HepG2 (cell line): ENCODE measurements at regions not wholly inside any gene's neighbourhood (a gene's known extent, or its start where the extent isn't known, plus 50 kb on each side); places are given as distances from the start of the nearest gene placed in this dataset.

Experiments
- ATAC-seq: fragments of 200-7000 bp; cut with Tn5 transposase; 3 replicates; pipeline ENCODE4 v1.9.1; 2020; ENCODE audit warnings: mild to moderate bottlenecking, moderate library complexity
- BruUV-seq: library from RNA; stranded (reverse); fragments of 400-500 nt; replicated peaks from 2 replicates; lab custom pipeline; 2021; lab: Mats Ljungman, UMichigan
- CTCF ChIA-PET: fragments of 300-600 bp; formaldehyde crosslinking; extraction: SDS; loops from one replicate; lab custom pipeline; 2021; ENCODE audit warnings: low total read pairs, inconsistent platforms, low intra/inter-chr PET ratio; lab: Yijun Ruan, JAX
- POLR2A ChIA-PET: fragments of 350-600 bp; sonication (Branson Sonifier 250); formaldehyde crosslinking; loops from one replicate; lab custom pipeline; 2020; ENCODE audit warnings: antibody characterized with exemption, inconsistent platforms; lab: Yijun Ruan, JAX
- DNase-seq: peaks from one replicate; pipeline ENCODE4 v3.0.0-alpha.2; 2015; ENCODE audit warnings: low spot score
- FAIRE-seq: peaks from 3 replicates; lab custom pipeline; 2011; peaks lifted over from hg19 to GRCh38; lab: Jason Lieb, UNC
- H2AFZ ChIP-seq: one replicate; pipeline ENCODE4 v1.6.1; 2011; ENCODE audit warnings: low read length, inconsistent platforms
- H3K27ac ChIP-seq: fragments of 300-600 bp; 3 replicates; pipeline ENCODE4 v1.8.0; 2011; ENCODE audit warnings: mixed run types, mild to moderate bottlenecking, mixed read lengths, low read length, inconsistent platforms; ENCODE audit not compliant: insufficient read depth; ENCODE audit errors: extremely low read length
- H3K27me3 ChIP-seq, 2 experiments: fragments of 200-600 bp in 1 of 2; 2 replicates in 1 of 2; 3 replicates in 1 of 2; pipeline versions ENCODE4 v1.6.0 to v1.8.0; 2011; ENCODE audit warnings: low read length in 2 of 2, mild to moderate bottlenecking in 2 of 2, moderate library complexity in 2 of 2, inconsistent platforms in 1 of 2; ENCODE audit not compliant: insufficient read depth in 2 of 2, control insufficient read depth in 1 of 2
- H3K36me3 ChIP-seq, 2 experiments: fragments of 200-600 bp in 1 of 2; replicated peaks in 1 of 2; 2 replicates in 1 of 2; 3 replicates in 1 of 2; pipeline versions ENCODE4 v1.5.1 to v1.8.0; 2011; ENCODE audit warnings: low read length in 2 of 2, inconsistent platforms in 1 of 2; ENCODE audit not compliant: insufficient read depth in 2 of 2, control insufficient read depth in 1 of 2
- H3K4me1 ChIP-seq: 2 replicates; pipeline ENCODE4 v1.5.1; 2012; ENCODE audit warnings: low read length, inconsistent platforms; ENCODE audit not compliant: insufficient read depth
- H3K4me2 ChIP-seq: 2 replicates; pipeline ENCODE4 v1.6.0; 2011; ENCODE audit warnings: low read depth, low read length, inconsistent platforms
- H3K4me3 ChIP-seq, 3 experiments: fragments of 200-600 bp in 1 of 3; sonication (generic), shearing (Covaris generic) in 1 of 3; replicated peaks in 1 of 3; 2 replicates each; pipeline ENCODE4 v1.5.1; 2011 to 2016; ENCODE audit warnings: low read length in 3 of 3, inconsistent platforms in 2 of 3, low read depth in 2 of 3, mild to moderate bottlenecking in 2 of 3, control low read depth in 1 of 3, mixed read lengths in 1 of 3; ENCODE audit not compliant: insufficient read depth in 1 of 3
- H3K79me2 ChIP-seq: one replicate; pipeline ENCODE4 v1.6.1; 2011; ENCODE audit warnings: low read length, inconsistent platforms; ENCODE audit not compliant: insufficient read depth
- H3K9ac ChIP-seq: 2 replicates; pipeline ENCODE4 v1.6.0; 2011; ENCODE audit warnings: mild to moderate bottlenecking, low read depth, low read length, inconsistent platforms; ENCODE audit not compliant: insufficient read depth
- H3K9me3 ChIP-seq: 2 replicates; pipeline ENCODE4 v1.5.1; 2012; ENCODE audit warnings: mild to moderate bottlenecking, low read length
- H4K20me1 ChIP-seq: 2 replicates; pipeline ENCODE4 v1.6.0; 2011; ENCODE audit warnings: inconsistent platforms, mild to moderate bottlenecking, low read length, moderate library complexity; ENCODE audit not compliant: insufficient read depth
- NKX3-1 ChIP-seq: sonication (generic); formaldehyde crosslinking; IDR thresholded peaks from 2 replicates; pipeline ENCODE4 v1.5.0; 2020; ENCODE audit warnings: missing genetic modification reagents
- POLR2AphosphoS2 ChIP-seq: IDR thresholded peaks from 2 replicates; pipeline ENCODE4 v1.6.1; 2011; ENCODE audit warnings: low read depth, low read length, improper control_type of control experiment
- SYNCRIP ChIP-seq: fragments of 200-400 bp; formaldehyde crosslinking; IDR thresholded peaks from 2 replicates; pipeline ENCODE4 v1.6.1; 2018; ENCODE audit warnings: mild to moderate bottlenecking, low read depth, low read length; ENCODE audit not compliant: insufficient read depth
- YY1 ChIP-seq: IDR thresholded peaks from 2 replicates; pipeline ENCODE4 v1.6.1; 2011; ENCODE audit warnings: low read length, low read depth, moderate library complexity, mild to moderate bottlenecking; ENCODE audit not compliant: insufficient read depth, insufficient replicate concordance
- ZFAT ChIP-seq: sonication (generic); formaldehyde crosslinking; conservative IDR thresholded peaks from 2 replicates; pipeline ENCODE4 v1.8.1; 2023; ENCODE audit warnings: missing genetic modification reagents, inconsistent platforms
- ZNF264 ChIP-seq: sonication (generic); formaldehyde crosslinking; IDR thresholded peaks from 2 replicates; pipeline ENCODE4 v1.4.0; 2020; ENCODE audit warnings: missing genetic modification reagents
- WGBS: methylation state at CpG from one replicate; pipeline ENCODE4 v1.1.6; 2017; ENCODE audit warnings: low lambda C conversion rate; 5-methylcytosine and 5-hydroxymethylcytosine counted together
- in situ Hi-C: cut with HindIII; loops from 2 replicates; pipeline ENCODE4 v1.10.0; 2017; ENCODE audit warnings: low pct_unique_long_range_greater_than_20kb; ENCODE audit not compliant: extremely low pct_ligation_motif_present
- intact Hi-C: fragments of 100-400 bp; cut with micrococcal nuclease; formaldehyde crosslinking; loops from one replicate; pipeline ENCODE4 v1.10.0; 2022; ENCODE audit not compliant: unreplicated experiment
- TF ChIP-seq, protein P1 (sequence below), 2 experiments: sonication (generic) in 1 of 2; formaldehyde crosslinking in 1 of 2; IDR thresholded peaks; 2 replicates each; pipeline versions ENCODE4 v1.6.1 to v1.9.0; 2014 to 2022; ENCODE audit warnings: antibody characterized with exemption in 1 of 2, borderline replicate concordance in 1 of 2, inconsistent platforms in 1 of 2, low read depth in 1 of 2, missing genetic modification reagents in 1 of 2
- TF ChIP-seq, protein P2 (sequence below): sonication (generic); formaldehyde crosslinking; IDR thresholded peaks from 2 replicates; pipeline ENCODE4 v1.4.0; 2020; ENCODE audit warnings: missing genetic modification reagents

DNA sequence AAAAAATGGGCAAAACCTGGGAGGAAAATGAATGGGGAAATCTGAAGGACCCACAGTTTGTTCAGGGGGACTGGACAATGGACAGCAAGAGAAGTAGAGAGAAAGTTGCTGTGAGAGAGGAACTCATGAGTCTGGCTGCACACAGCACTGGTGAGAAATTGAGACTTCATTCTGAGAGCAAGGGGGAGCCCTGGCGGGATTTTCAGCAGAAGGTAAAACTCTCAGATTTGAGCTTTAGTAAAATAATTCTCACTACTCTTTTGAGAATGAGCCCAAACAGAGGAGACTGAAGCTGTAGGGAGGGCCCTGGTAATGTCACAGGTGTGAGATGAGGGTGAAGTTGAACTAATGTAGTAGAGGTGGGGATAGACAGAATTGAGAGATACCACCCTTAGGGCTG lies 438.6 kb downstream of the OMA1 start:
- H3K4me2 ChIP-seq, result no peak overlapping the region
- CTCF ChIA-PET, result no interaction called here
- no peak overlapping the region for H3K27ac ChIP-seq
- no peak overlapping the region for H3K4me3 ChIP-seq
- POLR2A ChIA-PET, result no interaction called here
- H3K4me1 ChIP-seq, result no peaks in the 10 kb centered on the region
- no peak for TF ChIP-seq ZNF264 (CRISPR knock-in tag)
- no peak for TF ChIP-seq SYNCRIP
- no TSS peak for BruUV-seq
- in situ Hi-C loops, result no loop called here
- intact Hi-C loops, result no loop called here
- no peaks in the 10 kb centered on the region for H3K27me3 ChIP-seq
- 70% methylated on average over 1 of the region's 1 CpG for WGBS
- no peak for DNase-seq
- no peaks in the 10 kb centered on the region for H4K20me1 ChIP-seq
- H3K79me2 ChIP-seq, result no peaks in the 10 kb centered on the region
- ATAC-seq, result no peak
- no peak for FAIRE-seq
- no peaks in the 10 kb centered on the region for H3K9me3 ChIP-seq
- no peaks in the 10 kb centered on the region for H3K36me3 ChIP-seq
- H3K9ac ChIP-seq, result no peak overlapping the region
- no peak overlapping the region for H2AFZ ChIP-seq

DNA sequence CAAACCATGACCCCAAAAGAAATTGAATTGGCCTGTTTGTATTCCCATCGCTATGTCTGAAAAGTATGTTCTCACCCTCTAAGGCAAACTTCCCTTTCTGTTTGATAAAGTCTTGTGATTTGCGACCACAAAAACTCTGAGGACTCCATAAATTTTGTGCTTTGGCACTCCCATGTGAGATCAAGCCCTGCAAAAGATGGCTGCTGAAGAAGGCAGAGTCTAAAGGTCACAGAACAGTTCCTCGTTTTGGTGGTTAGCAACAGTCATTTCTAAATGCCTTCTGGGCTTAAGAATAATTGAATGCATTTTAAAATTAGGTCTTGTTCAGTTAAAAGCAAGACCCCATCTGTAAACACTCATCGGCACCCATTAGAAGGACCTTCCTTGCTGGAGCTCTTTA lies 441.6 kb downstream of the OMA1 start:
- H4K20me1 ChIP-seq, result no peaks in the 10 kb centered on the region
- ATAC-seq (no peak), FAIRE-seq (no peak), DNase-seq (no peak)
- no peak overlapping the region for H3K4me3 ChIP-seq
- no peak overlapping the region for H3K9ac ChIP-seq
- H3K27me3 ChIP-seq, result no peaks in the 10 kb centered on the region
- in situ Hi-C loops (no loop called here), intact Hi-C loops (no loop called here)
- H3K36me3 ChIP-seq, result no peaks in the 10 kb centered on the region
- WGBS, result 47% methylated on average over 4 of the region's 4 CpGs
- CTCF ChIA-PET, result no interaction called here
- H3K79me2 ChIP-seq, result no peaks in the 10 kb centered on the region
- H3K9me3 ChIP-seq, result no peaks in the 10 kb centered on the region
- H3K27ac ChIP-seq, result no peak overlapping the region
- TF ChIP-seq YY1 (no peak), ZFAT (CRISPR knock-in tag) (no peak), POLR2AphosphoS2 (no peak), NKX3-1 (no peak)
- TF ChIP-seq, protein P1, sequence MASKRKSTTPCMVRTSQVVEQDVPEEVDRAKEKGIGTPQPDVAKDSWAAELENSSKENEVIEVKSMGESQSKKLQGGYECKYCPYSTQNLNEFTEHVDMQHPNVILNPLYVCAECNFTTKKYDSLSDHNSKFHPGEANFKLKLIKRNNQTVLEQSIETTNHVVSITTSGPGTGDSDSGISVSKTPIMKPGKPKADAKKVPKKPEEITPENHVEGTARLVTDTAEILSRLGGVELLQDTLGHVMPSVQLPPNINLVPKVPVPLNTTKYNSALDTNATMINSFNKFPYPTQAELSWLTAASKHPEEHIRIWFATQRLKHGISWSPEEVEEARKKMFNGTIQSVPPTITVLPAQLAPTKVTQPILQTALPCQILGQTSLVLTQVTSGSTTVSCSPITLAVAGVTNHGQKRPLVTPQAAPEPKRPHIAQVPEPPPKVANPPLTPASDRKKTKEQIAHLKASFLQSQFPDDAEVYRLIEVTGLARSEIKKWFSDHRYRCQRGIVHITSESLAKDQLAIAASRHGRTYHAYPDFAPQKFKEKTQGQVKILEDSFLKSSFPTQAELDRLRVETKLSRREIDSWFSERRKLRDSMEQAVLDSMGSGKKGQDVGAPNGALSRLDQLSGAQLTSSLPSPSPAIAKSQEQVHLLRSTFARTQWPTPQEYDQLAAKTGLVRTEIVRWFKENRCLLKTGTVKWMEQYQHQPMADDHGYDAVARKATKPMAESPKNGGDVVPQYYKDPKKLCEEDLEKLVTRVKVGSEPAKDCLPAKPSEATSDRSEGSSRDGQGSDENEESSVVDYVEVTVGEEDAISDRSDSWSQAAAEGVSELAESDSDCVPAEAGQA (IDR thresholded peaks at IDR 0.05; ENCODE audit: low read depth), result no peak
- TF ChIP-seq, protein P1 (CRISPR knock-in tag; IDR thresholded peaks at IDR 0.05; ENCODE audit: borderline replicate concordance), result no peak
- TF ChIP-seq, protein P2, sequence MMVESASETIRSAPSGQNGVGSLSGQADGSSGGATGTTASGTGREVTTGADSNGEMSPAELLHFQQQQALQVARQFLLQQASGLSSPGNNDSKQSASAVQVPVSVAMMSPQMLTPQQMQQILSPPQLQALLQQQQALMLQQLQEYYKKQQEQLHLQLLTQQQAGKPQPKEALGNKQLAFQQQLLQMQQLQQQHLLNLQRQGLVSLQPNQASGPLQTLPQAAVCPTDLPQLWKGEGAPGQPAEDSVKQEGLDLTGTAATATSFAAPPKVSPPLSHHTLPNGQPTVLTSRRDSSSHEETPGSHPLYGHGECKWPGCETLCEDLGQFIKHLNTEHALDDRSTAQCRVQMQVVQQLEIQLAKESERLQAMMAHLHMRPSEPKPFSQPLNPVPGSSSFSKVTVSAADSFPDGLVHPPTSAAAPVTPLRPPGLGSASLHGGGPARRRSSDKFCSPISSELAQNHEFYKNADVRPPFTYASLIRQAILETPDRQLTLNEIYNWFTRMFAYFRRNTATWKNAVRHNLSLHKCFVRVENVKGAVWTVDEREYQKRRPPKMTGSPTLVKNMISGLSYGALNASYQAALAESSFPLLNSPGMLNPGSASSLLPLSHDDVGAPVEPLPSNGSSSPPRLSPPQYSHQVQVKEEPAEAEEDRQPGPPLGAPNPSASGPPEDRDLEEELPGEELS (CRISPR knock-in tag), result no peak
- H3K4me2 ChIP-seq, result no peak overlapping the region
- POLR2A ChIA-PET, result no interaction called here
- H3K4me1 ChIP-seq, result no peaks in the 10 kb centered on the region
- H2AFZ ChIP-seq, result no peak overlapping the region
- BruUV-seq, result no TSS peak
